NAMALWA (cell line): ENCODE measurements at regions not wholly inside any gene's neighbourhood (a gene's known extent, or its start where the extent isn't known, plus 50 kb on each side); places are given as distances from the start of the nearest gene placed in this dataset.

Experiments used
- DNase-seq: peaks from one replicate; pipeline ENCODE4 v3.0.0-alpha.2; 2015; ENCODE audit warnings: low spot score

- DNase-seq, result no peak
Measured at GRCh38 chr2:236317938-236318396, 53.8 kb upstream of the ASB18 start.

GRCh38 chr2:236318401-236318800 is 54.2 kb upstream of the ASB18 start:
- DNase-seq, result no peak

GRCh38 chr2:236319036-236319435 is 54.8 kb upstream of the ASB18 start:
- no peak for DNase-seq

- no peak for DNase-seq
Measured at GRCh38 chr2:236321415-236321814, 57.2 kb upstream of the ASB18 start.

- DNase-seq, result no peak
Measured at GRCh38 chr2:236333417-236334121, 69.4 kb upstream of the ASB18 start.

GRCh38 chr2:236334122-236334876 is 70.1 kb upstream of the ASB18 start:
- no peak for DNase-seq

GRCh38 chr2:236335696-236336574 is 71.7 kb upstream of the ASB18 start:
- DNase-seq, result no peak

GRCh38 chr2:236336575-236337464 is 72.6 kb upstream of the ASB18 start:
- DNase-seq, result no peak

GRCh38 chr2:236337465-236338325 is 73.5 kb upstream of the ASB18 start:
- no peak for DNase-seq

- DNase-seq, result peak; percentile 14
Measured at GRCh38 chr2:236338495-236339184, 74.4 kb upstream of the ASB18 start.

GRCh38 chr2:236340251-236340650 is 76.0 kb upstream of the ASB18 start:
- DNase-seq, result no peak

GRCh38 chr2:236341067-236341466 is 76.9 kb upstream of the ASB18 start:
- no peak for DNase-seq

- DNase-seq, result no peak
Measured at GRCh38 chr2:236341721-236342120, 77.5 kb upstream of the ASB18 start.

- no peak for DNase-seq
Measured at GRCh38 chr2:236342507-236342906, 78.3 kb upstream of the ASB18 start.

- no peak for DNase-seq
Measured at GRCh38 chr2:236342951-236343350, 78.7 kb upstream of the ASB18 start.

- peak; percentile 82 for DNase-seq
Measured at GRCh38 chr2:236343400-236344161, 79.4 kb upstream of the ASB18 start.

- no peak for DNase-seq
Measured at GRCh38 chr2:236344446-236344845, 80.2 kb upstream of the ASB18 start.

GRCh38 chr2:236345081-236345714 is 81.0 kb upstream of the ASB18 start:
- DNase-seq, result no peak

GRCh38 chr2:236346366-236346765 is 82.2 kb upstream of the ASB18 start:
- no peak for DNase-seq
